ENCODE measurements at regions not wholly inside any gene's neighbourhood (a gene's known extent, or its start where the extent isn't known, plus 50 kb on each side); places are given as distances from the start of the nearest gene placed in this dataset.

- in situ Hi-C loops (cut with HindIII; ENCODE audit: low pct_unique_long_range_greater_than_20kb, low sequenced_read_pairs) = no loop called here
These were observed 156.1 kb upstream of the CDH13 start for GRCh38 chr16:82470620-82471152.

GRCh38 chr16:82470016-82470415 is 156.8 kb upstream of the CDH13 start:
- POLR2A ChIA-PET = no interaction called here
- intact Hi-C loops (cut with micrococcal nuclease; ENCODE audit: unreplicated experiment) = no loop called here
- in situ Hi-C loops (cut with HindIII; ENCODE audit: low pct_unique_long_range_greater_than_20kb, low sequenced_read_pairs) = no loop called here

More at GRCh38 chr16:82470620-82471152, 156.1 kb upstream of the CDH13 start:
- ATAC-seq = no peak
- POLR2A ChIA-PET = no interaction called here
- no peak overlapping the region for H3K27ac ChIP-seq (ENCODE audit: low read length)
- no peaks in the 10 kb centered on the region for H3K9me3 ChIP-seq (ENCODE audit: control insufficient read depth, insufficient read depth, low read depth, low read length)
- no peak for TF ChIP-seq SIN3A (IDR thresholded peaks at IDR 0.05; ENCODE audit: borderline replicate concordance, insufficient read depth, low read depth, low read length)
- no peak overlapping the region for H3K4me3 ChIP-seq (ENCODE audit: low read depth in 2 of 2, low read length in 2 of 2)
- H3K27me3 ChIP-seq (ENCODE audit: control insufficient read depth, insufficient read depth, low read length) = no peaks in the 10 kb centered on the region
- no peaks in the 10 kb centered on the region for H3K36me3 ChIP-seq (ENCODE audit: control insufficient read depth, insufficient read depth, low read length)
- BruUV-seq (replicated peaks) = no TSS peak
- intact Hi-C loops (cut with micrococcal nuclease; ENCODE audit: unreplicated experiment) = no loop called here
- DNase-seq (ENCODE audit: low read depth, low spot score) = no peak
- H3K4me1 ChIP-seq (ENCODE audit: control insufficient read depth, insufficient read depth, low read length) = no peaks in the 10 kb centered on the region
- CTCF ChIA-PET = no interaction called here

More at GRCh38 chr16:82470016-82470415, 156.8 kb upstream of the CDH13 start:
- no peak overlapping the region for H3K4me3 ChIP-seq (ENCODE audit: low read depth in 2 of 2, low read length in 2 of 2)
- no peaks in the 10 kb centered on the region for H3K9me3 ChIP-seq (ENCODE audit: control insufficient read depth, insufficient read depth, low read depth, low read length)
- no peak for TF ChIP-seq POLR2AphosphoS5 (IDR thresholded peaks at IDR 0.05; ENCODE audit: low read depth, low read length)
- TF ChIP-seq CTCF (IDR thresholded peaks at IDR 0.05) = no peak
- no peak for TF ChIP-seq TCF7L2 (IDR thresholded peaks at IDR 0.05; ENCODE audit: low read depth, low read length)
- no peak for TF ChIP-seq REST (IDR thresholded peaks at IDR 0.05; ENCODE audit: insufficient read depth in 1 of 2, low read depth in 2 of 2, low read length in 1 of 2)
- no peak for TF ChIP-seq SIN3A (IDR thresholded peaks at IDR 0.05; ENCODE audit: borderline replicate concordance, insufficient read depth, low read depth, low read length)
- no peaks in the 10 kb centered on the region for H3K27me3 ChIP-seq (ENCODE audit: control insufficient read depth, insufficient read depth, low read length)
- H3K27ac ChIP-seq (ENCODE audit: low read length) = no peak overlapping the region
- H3K36me3 ChIP-seq (ENCODE audit: control insufficient read depth, insufficient read depth, low read length) = no peaks in the 10 kb centered on the region
- no peak for ATAC-seq
- no peak for DNase-seq (ENCODE audit: low read depth, low spot score)
- no TSS peak for BruUV-seq (replicated peaks)
- H3K4me1 ChIP-seq (ENCODE audit: control insufficient read depth, insufficient read depth, low read length) = no peaks in the 10 kb centered on the region
- CTCF ChIA-PET = no interaction called here
